Testis (tissue), 2 donors: ENCODE measurements at regions not wholly inside any gene's neighbourhood (a gene's known extent, or its start where the extent isn't known, plus 50 kb on each side); places are given as distances from the start of the nearest gene placed in this dataset.
"Not testable (repeated sequence)": the region's sequence is repeated elsewhere in the genome, so short reads cannot be mapped to it uniquely, and the experiment has no call there.

Source experiments
- CTCF ChIP-seq, 3 experiments: fragments of 450-650 bp in 2 of 3; fragments of 200-600 bp in 1 of 3; sonication (generic) in 1 of 3; IDR thresholded peaks; one replicate each; pipeline ENCODE4 v1.5.1; 2016 to 2019; ENCODE audit warnings: antibody characterized with exemption in 3 of 3, mild to moderate bottlenecking in 2 of 3, moderate library complexity in 1 of 3
- POLR2A ChIP-seq: fragments of 450-650 bp; IDR thresholded peaks from one replicate; pipeline ENCODE4 v1.6.1; 2017; ENCODE audit warnings: antibody characterized with exemption, mild to moderate bottlenecking, moderate library complexity

GRCh38 chr12:131205275-131205933 lies 251.7 kb downstream of the ADGRD1 start:
- TF ChIP-seq CTCF (IDR thresholded peaks at IDR 0.05); POLR2A: not testable (repeated sequence)
